ENCODE measurements at regions not wholly inside any gene's neighbourhood (a gene's known extent, or its start where the extent isn't known, plus 50 kb on each side); places are given as distances from the start of the nearest gene placed in this dataset.

DNA sequence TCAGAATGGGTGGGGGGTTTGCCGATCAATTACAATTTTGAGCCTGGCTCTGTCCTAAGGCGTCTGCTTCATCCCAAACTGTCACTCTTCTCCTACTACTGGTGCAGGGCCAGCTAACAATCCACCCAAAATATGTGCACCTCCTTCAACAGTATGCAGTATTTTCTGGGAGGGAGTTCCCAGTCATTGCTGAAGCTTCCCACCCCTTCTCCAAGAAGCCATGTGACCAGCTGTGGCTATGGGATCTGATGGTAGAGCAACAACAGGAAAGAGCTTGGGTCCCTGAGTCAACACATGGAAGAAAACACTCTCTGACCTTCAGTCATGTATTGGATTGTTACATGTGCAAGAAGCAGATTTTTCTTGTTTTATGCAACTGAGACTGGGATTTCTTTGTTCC lies 185.7 kb upstream of the GHITM start:
- no peak for DNase-seq

DNA sequence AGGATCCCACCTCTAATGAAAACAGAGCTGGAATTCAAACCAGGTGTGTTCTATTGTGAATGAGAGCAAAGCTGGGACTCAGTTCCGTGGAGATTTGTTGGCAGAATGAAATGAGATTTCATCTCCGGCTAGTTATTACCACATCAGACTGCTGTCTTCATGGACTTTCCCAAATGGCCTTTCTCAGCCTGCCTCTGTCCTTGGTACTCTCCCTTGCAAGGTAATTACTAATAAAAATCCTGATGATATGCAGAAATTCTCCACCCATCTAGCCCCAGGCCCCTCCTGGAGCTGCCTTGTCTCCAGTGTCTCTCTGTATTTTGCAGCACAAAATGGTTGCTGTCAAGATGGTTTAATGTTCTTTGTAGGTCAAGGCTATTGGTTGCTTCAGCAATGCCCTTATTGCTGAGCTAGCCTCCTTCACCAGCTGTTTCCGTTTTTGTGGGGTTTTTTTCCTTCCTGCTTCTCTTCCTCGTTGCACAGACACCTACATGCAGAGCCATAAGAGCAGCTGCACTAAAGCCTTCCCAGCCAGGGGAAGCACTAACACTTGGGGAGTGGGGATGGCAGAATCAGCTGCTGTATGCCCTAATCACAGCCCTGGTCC lies 185.0 kb upstream of the GHITM start:
- DNase-seq = no peak

GRCh38 chr10:83955406-83955805 lies 183.9 kb upstream of the GHITM start:
- no peak for DNase-seq

DNA sequence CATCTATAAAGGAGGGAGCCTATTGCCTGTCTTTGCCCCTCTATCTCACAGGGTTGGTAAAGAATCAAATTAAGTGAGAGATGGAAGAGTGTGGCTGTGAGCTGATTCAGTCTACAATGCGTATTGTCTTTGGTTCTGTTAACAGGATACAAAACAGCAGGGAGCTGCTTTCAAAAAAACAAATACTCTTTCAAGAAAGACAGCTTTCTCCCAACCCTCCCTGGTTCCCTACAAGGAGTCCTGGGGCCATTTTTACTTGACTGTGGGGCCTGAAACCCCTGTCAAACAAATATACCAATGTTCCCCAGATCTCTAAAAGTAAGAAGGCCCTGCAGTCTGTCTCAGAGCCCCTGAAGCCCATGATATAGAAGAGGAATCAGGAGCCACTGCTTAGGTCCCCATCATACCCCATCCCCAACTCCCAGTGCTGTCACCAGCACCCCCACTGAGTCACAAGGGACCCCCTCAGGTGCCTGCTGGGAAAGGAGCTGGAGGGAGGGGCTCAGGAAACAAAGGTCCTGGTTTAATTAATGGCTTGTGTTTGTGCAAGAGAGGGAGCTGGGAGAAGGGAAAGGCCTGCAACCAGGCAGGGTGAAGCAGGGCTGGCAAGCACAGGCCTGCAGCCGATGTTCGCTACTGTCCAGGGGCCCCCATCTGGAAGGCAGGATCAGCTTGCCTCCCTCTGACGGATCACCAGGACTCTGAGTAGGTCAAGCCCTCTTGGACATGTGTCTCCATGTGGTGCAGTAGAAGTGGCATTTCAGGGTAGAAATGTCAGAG lies 182.0 kb upstream of the GHITM start:
- DNase-seq = no peak

DNA sequence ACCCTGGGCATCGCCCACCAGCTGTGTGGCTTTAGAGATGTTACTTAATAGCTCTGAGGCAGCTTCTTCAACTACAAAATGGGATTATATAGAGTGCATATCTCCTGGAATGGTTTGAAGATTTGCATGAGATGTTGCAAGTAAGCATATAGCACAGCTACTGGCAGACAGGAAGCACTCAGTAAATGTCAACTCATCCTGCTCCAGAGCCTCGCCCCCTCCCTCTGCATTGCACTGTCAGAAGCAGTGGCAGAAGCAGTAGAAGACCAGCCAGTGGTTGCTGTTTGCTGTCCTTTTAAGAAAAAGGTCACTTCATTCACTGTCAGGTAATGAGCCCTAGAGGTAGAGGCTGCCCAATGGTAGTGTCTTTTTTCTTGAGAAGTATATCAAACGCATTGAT lies 180.0 kb upstream of the GHITM start:
- DNase-seq = no peak

- no peak for DNase-seq
Observed at GRCh38 chr10:83960125-83960524, 179.2 kb upstream of the GHITM start.

DNA sequence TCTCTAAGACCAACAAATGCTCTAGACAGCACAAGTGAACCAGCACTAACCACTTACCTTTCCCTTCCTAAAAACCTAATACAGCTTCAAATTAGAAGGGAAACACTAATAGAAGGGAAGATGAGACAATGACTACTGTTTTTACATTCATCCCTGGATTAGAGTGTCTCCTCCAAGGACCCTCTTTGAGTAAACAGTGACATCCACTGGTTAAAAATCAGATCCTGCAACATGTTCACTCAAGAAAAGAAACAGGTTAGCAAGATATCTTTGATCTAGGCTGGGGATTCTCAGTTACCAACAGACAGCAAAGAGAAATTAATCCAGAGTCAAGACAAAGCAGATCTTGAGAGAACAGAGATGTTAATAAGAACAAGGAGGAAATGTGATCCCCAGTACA lies 177.7 kb upstream of the GHITM start:
- no peak for DNase-seq

- DNase-seq = no peak
Observed at GRCh38 chr10:83963446-83963845, 175.9 kb upstream of the GHITM start.

GRCh38 chr10:83965473-83965872 lies 173.8 kb upstream of the GHITM start:
- no peak for DNase-seq

DNA sequence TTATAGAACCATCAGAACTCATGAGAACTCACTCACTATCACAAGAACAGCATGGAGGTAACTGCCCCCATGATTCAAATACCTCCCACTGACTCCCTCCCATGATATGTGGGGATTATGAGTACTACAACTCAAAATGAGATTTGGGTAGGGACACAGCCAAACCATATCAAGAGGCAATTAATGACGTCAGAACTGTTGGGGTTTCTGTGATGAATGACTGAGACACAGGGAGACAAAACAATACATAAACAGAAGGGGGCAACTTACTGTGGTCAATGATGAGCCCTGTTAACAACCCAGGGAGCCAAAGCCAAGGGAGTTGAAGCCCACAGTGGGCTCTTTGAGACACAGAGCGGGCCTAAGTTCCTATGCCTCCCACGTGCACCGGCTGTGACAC lies 171.3 kb upstream of the GHITM start:
- DNase-seq = no peak

- no peak for DNase-seq
Observed at GRCh38 chr10:83978681-83979383, 160.5 kb upstream of the GHITM start.

GRCh38 chr10:83982812-83983211 lies 156.5 kb upstream of the GHITM start:
- DNase-seq = no peak

DNA sequence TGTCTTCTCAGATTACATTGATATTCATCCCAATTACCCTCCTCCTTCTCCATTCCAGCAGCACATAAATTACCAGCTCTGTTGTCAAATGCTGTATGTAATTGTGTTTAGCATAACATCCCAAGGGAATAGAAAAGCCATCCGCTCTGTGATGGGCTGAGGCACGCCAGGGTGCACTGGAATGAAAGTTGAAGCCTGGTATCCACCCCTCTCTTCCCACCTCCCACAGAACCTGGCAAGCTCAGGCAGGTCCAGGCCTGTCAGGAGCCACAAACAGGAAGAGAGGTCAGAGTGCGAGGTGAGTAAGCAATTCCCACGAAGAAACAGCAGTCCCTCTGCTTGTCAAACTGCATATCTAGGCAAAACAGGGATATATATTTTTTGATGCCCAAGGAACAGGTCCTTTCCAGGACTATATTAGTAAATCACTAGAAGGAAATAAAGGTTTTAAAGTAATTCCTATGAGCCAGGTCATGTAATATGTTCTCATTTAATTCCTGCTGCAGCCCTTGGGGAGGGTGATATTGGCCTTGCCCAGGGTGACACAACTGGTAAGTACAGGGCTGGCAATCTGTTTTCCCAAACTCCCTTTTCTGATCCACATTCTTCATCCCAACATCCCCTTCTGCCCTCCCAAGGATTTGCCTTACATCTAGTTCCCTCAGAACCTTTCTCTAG lies 155.6 kb upstream of the GHITM start:
- DNase-seq = peak; percentile 57

- no peak for DNase-seq
Observed at GRCh38 chr10:83984256-83984640, 155.1 kb upstream of the GHITM start.

GRCh38 chr10:83986800-83987199 lies 152.5 kb upstream of the GHITM start:
- DNase-seq = no peak

DNA sequence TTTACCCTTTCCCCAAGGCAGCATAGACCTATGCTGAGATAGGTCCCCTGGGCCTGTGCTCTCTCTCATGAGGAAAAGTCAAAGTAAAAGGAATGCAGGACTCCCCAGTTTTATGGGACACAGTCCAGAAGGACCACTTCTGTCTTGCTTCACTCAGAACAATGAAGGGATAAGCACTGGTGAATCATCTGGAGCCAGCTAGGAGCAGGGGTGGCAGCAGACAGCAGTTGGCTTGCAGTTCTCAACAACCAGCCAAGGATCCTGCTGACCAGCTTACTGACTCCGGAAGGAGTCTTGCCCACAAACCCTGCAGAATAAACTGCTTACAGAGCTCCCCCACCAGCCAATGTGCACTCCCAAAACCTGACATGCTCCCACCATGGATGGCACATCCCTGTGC lies 152.1 kb upstream of the GHITM start:
- DNase-seq = no peak

DNA sequence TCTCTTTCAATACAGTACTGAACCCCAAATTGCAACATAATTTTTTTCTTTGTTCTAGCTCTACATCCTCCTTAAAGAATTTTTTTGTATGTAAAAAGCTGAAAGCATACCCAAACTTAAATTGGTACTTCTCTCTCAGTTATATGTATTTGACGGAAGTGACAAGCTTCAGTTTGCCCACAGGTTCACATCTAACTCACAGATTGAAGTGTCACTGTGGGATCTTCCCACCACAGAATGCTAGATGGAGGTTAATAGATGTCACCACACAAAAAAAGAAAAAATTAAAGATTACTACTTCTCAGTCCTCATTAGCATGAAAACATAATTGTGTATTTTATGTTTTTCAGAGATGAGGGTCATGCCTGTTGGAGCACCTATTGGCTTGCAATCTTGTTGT lies 150.9 kb upstream of the GHITM start:
- no peak for DNase-seq

GRCh38 chr10:83990126-83990525 lies 149.2 kb upstream of the GHITM start:
- DNase-seq = no peak

- peak; percentile 2 for DNase-seq
Observed at GRCh38 chr10:83991986-83992753, 147.1 kb upstream of the GHITM start.

DNA sequence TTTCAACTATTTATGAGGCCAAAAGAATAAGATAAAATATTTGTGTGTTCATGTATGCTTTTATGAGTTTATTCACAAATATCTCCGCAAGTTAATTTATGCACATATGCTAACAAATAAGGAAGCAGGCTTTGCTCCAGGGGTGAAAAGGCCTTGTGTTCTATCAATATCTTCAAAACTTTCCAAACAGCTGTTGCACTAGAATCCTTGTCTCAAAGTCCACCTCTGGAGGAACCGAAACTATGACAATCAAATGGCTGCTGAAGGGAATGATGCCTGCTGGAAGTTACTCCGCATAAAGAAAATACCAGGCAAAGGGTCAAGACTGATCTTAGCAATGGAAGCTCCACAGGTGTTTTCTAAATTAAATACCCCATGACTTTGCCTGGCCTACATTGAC lies 145.0 kb upstream of the GHITM start:
- DNase-seq = no peak

DNA sequence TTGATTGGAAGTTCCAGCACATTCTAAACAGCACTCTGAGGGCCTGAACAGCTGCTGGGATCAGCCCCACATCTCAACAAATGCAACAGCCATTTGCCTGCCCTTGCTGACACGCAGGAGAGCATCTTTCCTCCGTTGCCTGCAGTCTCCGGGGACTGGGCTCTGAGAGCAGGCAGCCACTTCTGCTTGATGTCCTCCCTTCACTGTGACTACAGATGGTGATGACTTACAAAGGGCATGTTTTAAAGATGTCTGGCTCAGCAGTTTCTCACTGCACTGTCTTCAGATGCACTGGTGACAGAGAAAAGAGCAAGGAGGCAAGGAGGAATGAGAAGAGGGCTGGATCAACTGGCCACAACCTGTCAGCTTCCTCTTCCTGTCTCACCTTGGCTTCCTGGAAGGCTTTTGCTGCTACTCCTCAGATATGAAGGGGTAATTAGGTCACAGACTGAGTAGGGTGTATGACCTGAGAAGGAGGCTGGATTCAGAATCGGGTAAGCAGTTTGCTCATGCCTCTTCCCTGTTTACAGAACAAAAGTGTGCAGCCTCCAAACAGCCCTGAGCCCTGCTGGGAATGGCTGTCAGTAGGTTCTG lies 143.5 kb upstream of the GHITM start:
- DNase-seq = no peak

- no peak for DNase-seq
Observed at GRCh38 chr10:84004221-84004620, 135.1 kb upstream of the GHITM start.

GRCh38 chr10:84005403-84005802 lies 133.9 kb upstream of the GHITM start:
- DNase-seq = no peak
